H1 (cell line): ENCODE measurements at regions not wholly inside any gene's neighbourhood (a gene's known extent, or its start where the extent isn't known, plus 50 kb on each side); places are given as distances from the start of the nearest gene placed in this dataset.

ENCODE experiments used
- EZH2 ChIP-seq: fragments of 200-600 bp; sonication (generic); IDR thresholded peaks from 2 replicates; pipeline ENCODE4 v1.7.1; 2012; ENCODE audit warnings: low read depth, mild to moderate bottlenecking, moderate library complexity, low read length, inconsistent platforms; ENCODE audit not compliant: severe bottlenecking
- SUZ12 ChIP-seq: fragments of 200-600 bp; sonication (generic); IDR thresholded peaks from 2 replicates; pipeline ENCODE4 v1.6.1; 2012; ENCODE audit warnings: mild to moderate bottlenecking, inconsistent platforms, low read length, moderate library complexity, mixed read lengths
- TBP ChIP-seq: IDR thresholded peaks from 2 replicates; pipeline ENCODE4 v1.6.1; 2011; ENCODE audit warnings: low read depth, low read length, improper control_type of control experiment

GRCh38 chr16:86883583-86884389 is 305.4 kb downstream of the FOXL1 start:
- TF ChIP-seq EZH2 = no peak
- no peak for TF ChIP-seq TBP
- no peak for TF ChIP-seq SUZ12
